ENCODE measurements at regions not wholly inside any gene's neighbourhood (a gene's known extent, or its start where the extent isn't known, plus 50 kb on each side); places are given as distances from the start of the nearest gene placed in this dataset.

GRCh38 chr15:29570948-29571791 is 251.1 kb downstream of the TJP1 start:
- H4K91ac ChIP-seq (ENCODE audit: insufficient read length, low read depth, low read length) = no peak overlapping the region
- WGBS (ENCODE audit: extremely low coverage, insufficient read length, low lambda C conversion rate) = no CpG with 5 or more reads among the region's 85 CpGs
- no peak overlapping the region for H4K5ac ChIP-seq (ENCODE audit: insufficient read length, low read depth, low read length)
- Mint-ChIP-seq H3K9me3 (peaks cover 0 to 2% of the 10 kb centered on the region in 2 experiments; a peak in 1 of 5 replicates), H3K27ac (no peak overlapping the region), H3K27me3 (ENCODE audit: low read depth) (peaks cover 62% of the 10 kb centered on the region), H3K4me1 (peaks cover 29 to 32% of the 10 kb centered on the region in 2 experiments), H3K36me3 (ENCODE audit: insufficient read depth in 1 of 3, low read depth in 3 of 3) (peaks cover 0 to 4% (median 0%) of the 10 kb centered on the region in 3 experiments; a peak in 3 of 7 replicates), H3K4me3 (peak overlapping the region; percentile 64 to 76)
- H3K4me2 ChIP-seq (ENCODE audit: insufficient read depth, insufficient read length, low read length) = peak overlapping the region; percentile 71
- H3K9ac ChIP-seq (ENCODE audit: extremely low read depth, insufficient read length, low read length) = no peak overlapping the region
- peak; percentile 69 for DNase-seq
- H3K79me2 ChIP-seq (ENCODE audit: insufficient read depth, low read length) = peaks cover 3% of the 10 kb centered on the region; the same call in 1 of the 2 replicates
- no peak overlapping the region for H3K23ac ChIP-seq (ENCODE audit: insufficient read length, low read depth, low read length)
- no peak for TF ChIP-seq CTCF (conservative IDR thresholded peaks at IDR 0.05)
- H3K56ac ChIP-seq (ENCODE audit: insufficient read length, low read depth, low read length) = no peak overlapping the region
- no peak overlapping the region for H2AFZ ChIP-seq (ENCODE audit: low read length)
- no peak overlapping the region for H2BK20ac ChIP-seq (ENCODE audit: low read depth, low read length, poor library complexity, severe bottlenecking)
- H3K23me2 ChIP-seq (ENCODE audit: insufficient read length, low read depth, low read length, poor library complexity, severe bottlenecking) = peaks cover 14% of the 10 kb centered on the region
- no peak overlapping the region for H2BK15ac ChIP-seq (ENCODE audit: low read depth, low read length)
- H2BK12ac ChIP-seq (ENCODE audit: insufficient read length, low read depth, low read length) = no peak overlapping the region
- H2BK5ac ChIP-seq (ENCODE audit: insufficient read length, low read length) = no peak overlapping the region
- no peaks in the 10 kb centered on the region for H3K9me3 ChIP-seq (ENCODE audit: control insufficient read depth, low read depth, low read length)
- no peaks in the 10 kb centered on the region for H4K20me1 ChIP-seq (ENCODE audit: control insufficient read depth, insufficient read depth, insufficient read length)
- no peak overlapping the region for H3K4ac ChIP-seq (ENCODE audit: low read depth, low read length)
- no peaks in the 10 kb centered on the region for H3K79me1 ChIP-seq (ENCODE audit: insufficient read depth, low read depth, low read length, poor library complexity, severe bottlenecking)
- H2AK5ac ChIP-seq (ENCODE audit: insufficient read length, low read length) = no peak overlapping the region
- no peak overlapping the region for H4K8ac ChIP-seq (replicated peaks; ENCODE audit: insufficient read length, low read depth, low read length)
- no peak overlapping the region for H2BK120ac ChIP-seq (ENCODE audit: low read depth, low read length, poor library complexity, severe bottlenecking)
- H3K18ac ChIP-seq (ENCODE audit: insufficient read length, low read depth, low read length) = no peak overlapping the region
- H3K27me3 ChIP-seq (ENCODE audit: insufficient read depth, low read length) = peaks cover 7% of the 10 kb centered on the region; the same call in 1 of the 2 replicates
- peaks cover 11% of the 10 kb centered on the region; the same call in 1 of the 2 replicates for H3K4me1 ChIP-seq (ENCODE audit: insufficient read depth, low read length)
- no peak overlapping the region for H3K27ac ChIP-seq (ENCODE audit: insufficient read length, low read depth, low read length)
- H3K14ac ChIP-seq (ENCODE audit: insufficient read depth, low read length) = peak overlapping the region; percentile 39; the same call in 1 of the 2 replicates
- no peak overlapping the region for H3T11ph ChIP-seq (ENCODE audit: low read length)

All from H9 (cell line).